Prostate gland (tissue), 2 donors: ENCODE measurements at regions not wholly inside any gene's neighbourhood (a gene's known extent, or its start where the extent isn't known, plus 50 kb on each side); places are given as distances from the start of the nearest gene placed in this dataset.
"Not testable (repeated sequence)": the region's sequence is repeated elsewhere in the genome, so short reads cannot be mapped to it uniquely, and the experiment has no call there.

Source experiments
- DNase-seq: peaks from one replicate; pipeline ENCODE4 v3.0.0-alpha.2; 2019; ENCODE audit warnings: low spot score
- H3K27ac ChIP-seq, 2 donors: fragments of 200-600 bp; sonication (generic); 2 replicates each; pipeline ENCODE4 v1.5.1; 2017 to 2019
- H3K27me3 ChIP-seq: fragments of 200-600 bp; sonication (generic); replicated peaks from 2 replicates; pipeline ENCODE4 v1.5.1; 2019; ENCODE audit not compliant: insufficient read depth
- H3K36me3 ChIP-seq, 2 donors: fragments of 200-600 bp; sonication (generic); 1 replicate in 1 of 2; 2 replicates in 1 of 2; pipeline versions ENCODE4 v1.5.1 to v1.8.1; 2017 to 2019
- H3K4me1 ChIP-seq: fragments of 200-600 bp; sonication (generic); replicated peaks from 2 replicates; pipeline ENCODE4 v1.5.1; 2019
- H3K4me3 ChIP-seq, 2 donors: fragments of 200-600 bp; sonication (generic); 2 replicates each; pipeline ENCODE4 v1.5.1; 2017 to 2019
- H3K9me3 ChIP-seq: fragments of 200-600 bp; sonication (generic); 2 replicates; pipeline ENCODE4 v1.5.1; 2017
- POLR2A ChIP-seq: fragments of 450-650 bp; IDR thresholded peaks from one replicate; pipeline ENCODE4 v1.6.1; 2016; ENCODE audit warnings: antibody characterized with exemption, mild to moderate bottlenecking
- POLR2AphosphoS5 ChIP-seq: sonication (generic); formaldehyde crosslinking; IDR thresholded peaks from one replicate; pipeline ENCODE4 v1.6.1; 2017; ENCODE audit warnings: antibody characterized with exemption
- WGBS: methylation state at CpG from one replicate; pipeline ENCODE4 v1.1.5; 2018; 5-methylcytosine and 5-hydroxymethylcytosine counted together
- intact Hi-C: fragments of 100-400 bp; cut with DNase I; formaldehyde crosslinking; loops from one replicate; pipeline ENCODE4 v1.14.2; 2022
- TF ChIP-seq, protein P1 (sequence below), 4 experiments: fragments of 200-600 bp in 2 of 4; fragments of 450-650 bp in 2 of 4; sonication (generic) in 2 of 4; IDR thresholded peaks; 1 replicate in 3 of 4; 2 replicates in 1 of 4; pipeline ENCODE4 v1.5.1; 2016 to 2019; ENCODE audit warnings: antibody characterized with exemption in 4 of 4, mild to moderate bottlenecking in 2 of 4, moderate library complexity in 2 of 4

DNA sequence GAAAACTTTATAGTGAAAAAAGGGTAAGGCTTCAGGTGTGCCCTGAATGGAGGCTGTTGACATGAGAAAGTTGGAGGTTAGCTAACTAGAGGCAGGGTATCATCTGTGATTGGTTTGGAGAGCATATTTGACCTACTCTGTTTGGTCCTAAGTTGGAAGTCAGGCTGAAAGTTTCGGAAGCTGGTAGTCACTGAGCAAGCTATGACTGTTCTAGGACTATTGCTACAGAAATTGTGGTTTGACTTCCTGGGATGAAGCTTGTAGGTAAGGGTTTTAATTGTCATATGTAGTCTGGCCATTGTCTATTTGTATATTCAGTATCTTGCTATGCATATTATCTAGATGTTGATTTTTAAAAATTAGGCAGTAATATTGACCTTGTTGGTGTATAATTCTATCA lies 565.0 kb downstream of the TMEM135 start:
- intact Hi-C loops = no loop called here
- DNase-seq = no peak
- H3K36me3 ChIP-seq = no peaks in the 10 kb centered on the region
- no peak overlapping the region for H3K4me3 ChIP-seq
- no peaks in the 10 kb centered on the region for H3K27me3 ChIP-seq
- no peaks in the 10 kb centered on the region for H3K4me1 ChIP-seq
- H3K27ac ChIP-seq = no peak overlapping the region
- 100% methylated on average over 1 of the region's 1 CpG for WGBS
- H3K9me3 ChIP-seq = no peaks in the 10 kb centered on the region
- TF ChIP-seq POLR2AphosphoS5 (no peak), POLR2A (no peak)
- TF ChIP-seq, protein P1, sequence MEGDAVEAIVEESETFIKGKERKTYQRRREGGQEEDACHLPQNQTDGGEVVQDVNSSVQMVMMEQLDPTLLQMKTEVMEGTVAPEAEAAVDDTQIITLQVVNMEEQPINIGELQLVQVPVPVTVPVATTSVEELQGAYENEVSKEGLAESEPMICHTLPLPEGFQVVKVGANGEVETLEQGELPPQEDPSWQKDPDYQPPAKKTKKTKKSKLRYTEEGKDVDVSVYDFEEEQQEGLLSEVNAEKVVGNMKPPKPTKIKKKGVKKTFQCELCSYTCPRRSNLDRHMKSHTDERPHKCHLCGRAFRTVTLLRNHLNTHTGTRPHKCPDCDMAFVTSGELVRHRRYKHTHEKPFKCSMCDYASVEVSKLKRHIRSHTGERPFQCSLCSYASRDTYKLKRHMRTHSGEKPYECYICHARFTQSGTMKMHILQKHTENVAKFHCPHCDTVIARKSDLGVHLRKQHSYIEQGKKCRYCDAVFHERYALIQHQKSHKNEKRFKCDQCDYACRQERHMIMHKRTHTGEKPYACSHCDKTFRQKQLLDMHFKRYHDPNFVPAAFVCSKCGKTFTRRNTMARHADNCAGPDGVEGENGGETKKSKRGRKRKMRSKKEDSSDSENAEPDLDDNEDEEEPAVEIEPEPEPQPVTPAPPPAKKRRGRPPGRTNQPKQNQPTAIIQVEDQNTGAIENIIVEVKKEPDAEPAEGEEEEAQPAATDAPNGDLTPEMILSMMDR (IDR thresholded peaks at IDR 0.05) = no peak

DNA sequence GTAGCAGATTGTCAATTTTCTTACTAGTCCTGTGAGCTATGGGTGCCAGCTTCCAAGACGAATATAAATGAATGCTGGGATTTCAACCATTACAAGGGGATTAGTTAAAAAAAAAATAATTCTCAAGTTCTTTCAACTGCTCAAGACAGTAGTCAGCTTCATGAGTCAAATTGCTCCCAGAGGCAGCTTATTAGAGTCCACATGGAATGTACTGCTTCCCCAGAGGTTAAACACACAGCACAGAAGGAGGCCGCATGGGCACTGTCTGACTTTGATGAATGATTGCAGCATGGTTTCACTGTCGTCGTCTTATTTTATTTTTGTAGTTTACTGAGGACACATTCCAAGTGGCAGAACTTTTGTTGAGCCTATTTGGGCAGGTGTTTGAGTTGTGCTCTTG lies 563.2 kb downstream of the TMEM135 start:
- intact Hi-C loops = no loop called here
- H3K36me3 ChIP-seq = no peaks in the 10 kb centered on the region
- WGBS = 42% methylated on average over 4 of the region's 4 CpGs
- no peaks in the 10 kb centered on the region for H3K9me3 ChIP-seq
- no peaks in the 10 kb centered on the region for H3K27me3 ChIP-seq
- no peak overlapping the region for H3K4me3 ChIP-seq
- DNase-seq = no peak
- H3K27ac ChIP-seq = no peak overlapping the region
- TF ChIP-seq, protein P1 (IDR thresholded peaks at IDR 0.05) = no peak
- TF ChIP-seq POLR2A = no peak
- TF ChIP-seq POLR2AphosphoS5 = no peak
- no peaks in the 10 kb centered on the region for H3K4me1 ChIP-seq

DNA sequence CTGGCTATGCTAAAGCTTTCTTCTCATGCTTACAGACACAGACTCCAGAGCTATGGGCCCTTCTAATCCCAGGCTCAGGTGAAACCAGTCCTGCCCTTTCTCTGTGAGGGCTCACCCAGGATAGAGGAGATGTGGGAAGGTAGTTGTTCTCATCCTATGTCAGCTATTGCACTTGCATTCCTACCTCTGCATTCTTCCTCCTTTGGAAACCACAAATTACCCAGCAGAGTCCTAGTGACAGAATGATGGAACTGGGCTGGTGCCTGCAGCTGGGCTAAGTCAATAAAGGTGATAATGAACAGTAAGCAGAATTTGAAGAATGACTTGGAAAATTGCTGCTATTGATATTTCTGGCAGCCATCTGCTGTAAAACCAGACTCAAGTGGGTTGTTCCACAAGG lies 560.0 kb downstream of the TMEM135 start:
- intact Hi-C loops = no loop called here
- no peak overlapping the region for H3K27ac ChIP-seq
- H3K4me3 ChIP-seq = no peak overlapping the region
- H3K4me1 ChIP-seq = no peaks in the 10 kb centered on the region
- H3K27me3 ChIP-seq = no peaks in the 10 kb centered on the region
- no peaks in the 10 kb centered on the region for H3K9me3 ChIP-seq
- H3K36me3 ChIP-seq = no peaks in the 10 kb centered on the region
- no peak for DNase-seq
- TF ChIP-seq POLR2A (no peak), POLR2AphosphoS5 (no peak)
- TF ChIP-seq, protein P1 (IDR thresholded peaks at IDR 0.05) = no peak

DNA sequence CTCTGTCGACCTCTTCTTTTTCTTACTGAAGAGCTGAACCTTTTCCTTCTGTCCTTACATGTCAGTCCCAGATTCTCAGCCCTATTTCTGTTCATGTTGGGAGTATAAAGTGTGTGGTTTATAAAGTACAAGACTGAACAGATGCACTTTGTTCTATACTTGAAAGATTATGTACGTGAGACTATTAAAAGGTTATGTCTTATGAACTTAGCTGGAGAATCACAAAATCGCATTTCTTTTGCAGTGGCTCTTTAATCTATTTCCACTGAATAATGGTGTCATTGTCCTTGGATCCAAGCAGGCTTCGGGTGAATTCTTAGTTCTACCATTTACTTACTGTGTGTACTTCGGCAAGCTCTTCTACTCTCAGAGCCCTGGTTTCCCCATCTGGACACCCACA lies 558.4 kb downstream of the TMEM135 start:
- H3K9me3 ChIP-seq = no peaks in the 10 kb centered on the region
- H3K27ac ChIP-seq = no peak overlapping the region
- no peak for DNase-seq
- no peak for TF ChIP-seq POLR2A
- TF ChIP-seq, protein P1 (IDR thresholded peaks at IDR 0.05) = no peak
- no peak for TF ChIP-seq POLR2AphosphoS5
- H3K27me3 ChIP-seq = no peaks in the 10 kb centered on the region
- WGBS = 37% methylated on average over 5 of the region's 5 CpGs
- intact Hi-C loops = no loop called here
- H3K4me3 ChIP-seq = no peak overlapping the region
- no peaks in the 10 kb centered on the region for H3K4me1 ChIP-seq
- H3K36me3 ChIP-seq = no peaks in the 10 kb centered on the region

DNA sequence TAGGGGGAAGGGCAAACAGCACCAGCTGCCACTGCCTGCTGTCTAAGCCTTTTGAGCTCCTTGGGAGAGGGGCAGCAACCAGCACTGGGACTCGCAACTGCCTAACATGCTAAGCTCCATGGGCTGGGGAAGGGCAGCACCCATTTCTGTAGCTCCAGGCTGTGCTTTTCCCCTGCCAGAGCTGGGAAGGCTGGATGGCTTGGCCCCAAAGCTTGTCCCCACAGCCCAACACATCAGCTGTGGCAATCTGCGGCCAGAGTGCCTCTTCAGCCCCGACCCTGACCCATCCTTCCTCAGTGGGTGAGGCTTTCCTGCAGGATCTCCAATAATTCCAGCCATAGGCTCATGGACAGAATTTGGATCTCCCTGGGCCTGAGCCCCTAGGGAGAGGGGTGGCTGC lies 551.3 kb downstream of the TMEM135 start:
- intact Hi-C loops = no loop called here
- WGBS = 92% methylated on average over 3 of the region's 3 CpGs
- no peaks in the 10 kb centered on the region for H3K36me3 ChIP-seq
- no peak overlapping the region for H3K27ac ChIP-seq
- no peak overlapping the region for H3K4me3 ChIP-seq
- H3K4me1 ChIP-seq = no peaks in the 10 kb centered on the region
- no peak for DNase-seq
- TF ChIP-seq POLR2AphosphoS5 (no peak), POLR2A (no peak)
- TF ChIP-seq, protein P1 (IDR thresholded peaks at IDR 0.05) = no peak
- H3K9me3 ChIP-seq = no peaks in the 10 kb centered on the region
- no peaks in the 10 kb centered on the region for H3K27me3 ChIP-seq

DNA sequence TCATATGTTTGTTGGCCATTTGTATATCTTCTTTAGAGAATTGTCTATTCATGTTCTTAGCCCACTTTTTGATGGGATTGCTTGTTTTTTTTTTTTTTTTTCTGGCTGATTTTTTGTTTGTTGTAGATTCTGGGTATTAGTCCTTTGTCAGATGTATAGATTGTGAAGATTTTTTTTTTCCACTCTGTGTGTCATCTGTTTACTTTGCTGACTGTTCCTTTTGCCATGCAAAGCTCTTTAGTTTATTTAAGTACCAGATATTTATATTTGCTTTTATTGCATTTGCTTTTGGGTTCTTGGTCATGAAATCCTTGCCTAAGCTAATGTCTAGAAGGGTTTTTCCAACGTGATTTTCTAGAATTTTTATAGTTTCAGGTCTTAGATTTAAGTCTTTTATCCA lies 547.9 kb downstream of the TMEM135 start:
- H3K4me1 ChIP-seq, intact Hi-C loops, H3K9me3 ChIP-seq, DNase-seq, H3K27me3 ChIP-seq, H3K4me3 ChIP-seq, H3K36me3 ChIP-seq, H3K27ac ChIP-seq: not testable (repeated sequence)
- WGBS = 21% methylated on average over 1 of the region's 1 CpG
